ENCODE measurements at regions not wholly inside any gene's neighbourhood (a gene's known extent, or its start where the extent isn't known, plus 50 kb on each side); places are given as distances from the start of the nearest gene placed in this dataset.

DNA sequence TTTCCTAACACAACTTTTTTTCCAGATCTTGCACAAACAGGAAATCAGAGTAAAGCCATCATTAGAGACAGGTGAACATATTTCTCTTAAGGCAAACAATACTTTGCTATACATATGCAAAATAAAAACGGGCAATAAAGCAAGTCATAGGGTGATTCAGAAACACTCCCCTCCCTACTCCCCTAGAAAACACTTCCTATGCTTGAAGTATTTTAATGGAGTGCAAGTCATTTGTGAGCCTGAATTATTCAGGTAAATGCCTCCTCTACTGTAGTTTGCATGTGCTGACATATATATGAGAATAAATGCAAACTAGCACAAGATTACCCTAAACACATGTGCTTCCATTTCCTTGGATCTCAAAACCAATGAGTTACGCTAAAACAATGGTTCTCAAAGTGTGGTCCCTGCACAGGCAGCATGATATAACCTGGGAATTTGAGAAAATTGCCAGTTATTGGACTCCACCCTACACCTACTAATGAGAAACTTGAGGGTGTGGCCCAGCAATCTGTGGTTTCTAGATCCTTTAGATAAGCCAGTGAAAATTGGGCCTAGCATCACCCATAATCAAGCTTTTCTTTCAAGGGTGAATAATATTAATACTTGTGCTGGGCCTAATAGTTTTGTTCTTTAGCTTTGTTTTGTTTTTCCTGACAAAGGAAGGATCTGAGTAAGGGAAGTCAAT lies 159.7 kb upstream of the BMP4 start:
- Histone ChIP-seq H3K4me1 (no peaks in the 10 kb centered on the region), H3K27ac (no peak overlapping the region), H3K36me3 (no peaks in the 10 kb centered on the region), H3K9me3 (no peaks in the 10 kb centered on the region), H3K4me3 (no peak overlapping the region), H3K27me3 (no peaks in the 10 kb centered on the region)
- TF ChIP-seq, protein P1, sequence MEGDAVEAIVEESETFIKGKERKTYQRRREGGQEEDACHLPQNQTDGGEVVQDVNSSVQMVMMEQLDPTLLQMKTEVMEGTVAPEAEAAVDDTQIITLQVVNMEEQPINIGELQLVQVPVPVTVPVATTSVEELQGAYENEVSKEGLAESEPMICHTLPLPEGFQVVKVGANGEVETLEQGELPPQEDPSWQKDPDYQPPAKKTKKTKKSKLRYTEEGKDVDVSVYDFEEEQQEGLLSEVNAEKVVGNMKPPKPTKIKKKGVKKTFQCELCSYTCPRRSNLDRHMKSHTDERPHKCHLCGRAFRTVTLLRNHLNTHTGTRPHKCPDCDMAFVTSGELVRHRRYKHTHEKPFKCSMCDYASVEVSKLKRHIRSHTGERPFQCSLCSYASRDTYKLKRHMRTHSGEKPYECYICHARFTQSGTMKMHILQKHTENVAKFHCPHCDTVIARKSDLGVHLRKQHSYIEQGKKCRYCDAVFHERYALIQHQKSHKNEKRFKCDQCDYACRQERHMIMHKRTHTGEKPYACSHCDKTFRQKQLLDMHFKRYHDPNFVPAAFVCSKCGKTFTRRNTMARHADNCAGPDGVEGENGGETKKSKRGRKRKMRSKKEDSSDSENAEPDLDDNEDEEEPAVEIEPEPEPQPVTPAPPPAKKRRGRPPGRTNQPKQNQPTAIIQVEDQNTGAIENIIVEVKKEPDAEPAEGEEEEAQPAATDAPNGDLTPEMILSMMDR (IDR thresholded peaks at IDR 0.05), result no peak
- DNase-seq, result no peak
- no peak for ATAC-seq
- intact Hi-C loops (cut with DNase I), result no loop called here

DNA sequence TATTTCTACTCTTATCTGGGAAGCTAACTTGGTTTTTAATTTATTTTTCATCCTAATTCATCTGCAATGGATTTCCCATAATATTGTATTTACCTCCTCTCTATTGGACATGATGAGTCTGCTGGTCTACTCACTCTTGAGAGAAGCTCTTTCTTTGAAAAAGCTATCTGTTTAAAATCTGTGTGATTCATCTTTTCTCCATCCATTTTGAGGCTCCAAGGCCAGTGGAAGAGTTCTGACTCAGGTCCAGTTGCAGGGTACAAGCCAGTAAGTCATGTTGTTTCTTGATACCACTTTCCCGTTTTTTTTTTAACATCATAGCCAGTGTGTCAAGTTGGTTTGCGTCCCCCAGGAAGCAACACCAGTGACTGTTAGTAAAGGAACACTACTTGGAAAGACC lies 160.3 kb upstream of the BMP4 start:
- no peak for ATAC-seq
- intact Hi-C loops (cut with DNase I), result no loop called here
- Histone ChIP-seq H3K36me3 (no peaks in the 10 kb centered on the region), H3K9me3 (no peaks in the 10 kb centered on the region), H3K4me1 (no peaks in the 10 kb centered on the region), H3K4me3 (no peak overlapping the region), H3K27me3 (no peaks in the 10 kb centered on the region), H3K27ac (no peak overlapping the region)
- TF ChIP-seq, protein P1 (IDR thresholded peaks at IDR 0.05), result no peak
- no peak for DNase-seq

DNA sequence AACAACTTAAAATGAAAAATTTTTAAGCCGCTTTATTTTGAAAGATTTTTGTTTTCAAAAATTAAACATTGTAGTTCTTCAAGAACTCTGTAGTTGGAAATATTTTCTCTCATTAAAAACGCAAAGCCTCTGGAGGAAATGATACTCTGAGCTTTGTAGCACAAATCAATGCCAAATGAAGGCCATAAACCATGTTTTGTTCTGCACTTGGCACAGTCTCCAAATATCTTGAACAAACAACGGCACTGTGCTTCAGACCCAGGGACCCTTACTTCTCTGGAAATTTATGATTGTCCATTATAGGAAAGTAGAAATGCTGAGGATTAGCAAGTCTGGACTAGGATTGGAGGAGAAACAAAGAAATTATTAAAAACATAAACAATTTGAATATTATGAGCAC lies 160.8 kb upstream of the BMP4 start:
- intact Hi-C loops (cut with DNase I), result no loop called here
- no peak for DNase-seq
- H3K4me3 ChIP-seq, result no peak overlapping the region
- H3K27me3 ChIP-seq, result no peaks in the 10 kb centered on the region
- H3K4me1 ChIP-seq, result no peaks in the 10 kb centered on the region
- no peaks in the 10 kb centered on the region for H3K36me3 ChIP-seq
- H3K9me3 ChIP-seq, result no peaks in the 10 kb centered on the region
- no peak for ATAC-seq
- TF ChIP-seq, protein P1 (IDR thresholded peaks at IDR 0.05), result no peak
- no peak overlapping the region for H3K27ac ChIP-seq

DNA sequence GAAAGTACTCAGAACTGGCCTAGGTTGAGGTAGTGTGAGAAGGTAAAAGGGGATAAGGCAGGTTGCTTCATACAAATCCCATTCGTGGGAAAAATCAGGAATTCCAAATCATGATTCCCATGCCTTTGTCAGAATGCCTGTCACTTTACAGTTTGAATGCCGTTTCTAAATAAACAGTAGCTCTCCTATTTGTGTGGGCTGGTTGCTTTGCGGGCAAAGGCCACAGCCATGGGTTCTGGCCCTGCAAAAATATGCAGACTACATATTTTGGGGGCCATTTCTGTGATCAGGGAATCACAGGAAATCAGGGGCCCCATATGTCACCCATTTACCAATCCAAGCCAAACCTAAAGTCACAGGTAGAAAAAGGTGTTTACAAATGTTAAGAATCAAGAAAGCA lies 161.3 kb upstream of the BMP4 start:
- Histone ChIP-seq H3K27ac (no peak overlapping the region), H3K27me3 (no peaks in the 10 kb centered on the region), H3K36me3 (no peaks in the 10 kb centered on the region), H3K4me1 (no peaks in the 10 kb centered on the region), H3K9me3 (no peaks in the 10 kb centered on the region), H3K4me3 (no peak overlapping the region)
- ATAC-seq (no peak), DNase-seq (no peak)
- TF ChIP-seq, protein P1 (IDR thresholded peaks at IDR 0.05), result no peak
- intact Hi-C loops (cut with DNase I), result no loop called here

DNA sequence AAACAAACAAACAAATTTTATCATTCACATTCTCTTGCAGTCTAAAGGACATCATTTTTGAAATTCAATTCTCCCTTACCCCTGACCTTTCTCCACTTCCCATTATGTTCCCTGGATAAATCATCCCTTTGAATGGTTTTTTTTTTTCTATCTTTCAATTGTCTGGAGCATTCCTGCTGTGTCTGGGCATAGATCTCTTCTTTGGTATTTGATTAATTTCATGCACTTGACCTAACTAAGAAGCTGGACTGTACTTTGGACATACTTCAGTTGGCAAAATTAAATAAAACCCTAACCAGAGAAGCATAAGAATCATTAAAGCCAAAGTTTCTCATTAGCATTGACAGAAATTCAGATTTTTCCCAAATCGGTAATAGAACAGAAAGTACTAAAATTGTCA lies 163.6 kb upstream of the BMP4 start:
- H3K4me1 ChIP-seq, result no peaks in the 10 kb centered on the region
- no peaks in the 10 kb centered on the region for H3K36me3 ChIP-seq
- no peak for DNase-seq
- H3K27me3 ChIP-seq, result no peaks in the 10 kb centered on the region
- no peak for ATAC-seq
- no peak overlapping the region for H3K27ac ChIP-seq
- H3K4me3 ChIP-seq, result no peak overlapping the region
- intact Hi-C loops (cut with DNase I), result no loop called here
- H3K9me3 ChIP-seq, result no peaks in the 10 kb centered on the region
- TF ChIP-seq, protein P1 (IDR thresholded peaks at IDR 0.05), result no peak

Data from left lung (tissue), 4 donors.